Esophagus squamous epithelium (tissue), 5 donors: ENCODE measurements at regions not wholly inside any gene's neighbourhood (a gene's known extent, or its start where the extent isn't known, plus 50 kb on each side); places are given as distances from the start of the nearest gene placed in this dataset.
"Not testable (repeated sequence)": the region's sequence is repeated elsewhere in the genome, so short reads cannot be mapped to it uniquely, and the experiment has no call there.

ENCODE experiments used
- DNase-seq: peaks from one replicate; lab custom pipeline; 2025; lab: John Stamatoyannopoulos, UW
- H3K27ac ChIP-seq, 4 donors: fragments of 200-600 bp; sonication (generic); one replicate each; pipeline ENCODE4 v1.5.1; 2016 to 2019; ENCODE audit warnings: mild to moderate bottlenecking in 1 of 4
- H3K27me3 ChIP-seq, 4 donors: fragments of 200-600 bp; sonication (generic); 1 replicate in 3 of 4; 2 replicates in 1 of 4; pipeline versions ENCODE4 v1.5.1 to v1.6.0; 2017 to 2021; ENCODE audit warnings: antibody characterized with exemption in 1 of 4
- H3K36me3 ChIP-seq, 3 donors: fragments of 200-600 bp; sonication (generic); one replicate each; pipeline ENCODE4 v1.5.1; 2016 to 2019
- H3K4me1 ChIP-seq, 3 donors: fragments of 200-600 bp; sonication (generic); one replicate each; pipeline ENCODE4 v1.5.1; 2017 to 2019
- H3K4me3 ChIP-seq, 4 donors: fragments of 200-600 bp; sonication (generic); 1 replicate in 3 of 4; 2 replicates in 1 of 4; pipeline ENCODE4 v1.5.1; 2016 to 2019; ENCODE audit warnings: mild to moderate bottlenecking in 2 of 4, moderate library complexity in 1 of 4
- H3K9me3 ChIP-seq, 3 donors: fragments of 200-600 bp; sonication (generic); one replicate each; pipeline ENCODE4 v1.5.1; 2016 to 2019
- POLR2A ChIP-seq, 4 donors: fragments of 450-650 bp; IDR thresholded peaks; one replicate each; pipeline ENCODE4 v1.6.1; 2017; ENCODE audit warnings: antibody characterized with exemption in 4 of 4, mild to moderate bottlenecking in 4 of 4, moderate library complexity in 3 of 4
- WGBS, 2 donors: methylation state at CpG; one replicate each; pipeline ENCODE4 v1.1.5; 2018; 5-methylcytosine and 5-hydroxymethylcytosine counted together
- intact Hi-C: fragments of 100-400 bp; cut with DNase I; formaldehyde crosslinking; loops from one replicate; pipeline ENCODE4 v1.15.0; 2022
- TF ChIP-seq, protein P1 (sequence below), 6 experiments: fragments of 450-650 bp in 4 of 6; fragments of 200-600 bp in 2 of 6; sonication (generic) in 2 of 6; IDR thresholded peaks; one replicate each; pipeline ENCODE4 v1.5.1; 2016 to 2019; ENCODE audit warnings: antibody characterized with exemption in 6 of 6, mild to moderate bottlenecking in 4 of 6, moderate library complexity in 4 of 6
- donor health status: DM: yes; HTN: yes; CAD: no.

DNA sequence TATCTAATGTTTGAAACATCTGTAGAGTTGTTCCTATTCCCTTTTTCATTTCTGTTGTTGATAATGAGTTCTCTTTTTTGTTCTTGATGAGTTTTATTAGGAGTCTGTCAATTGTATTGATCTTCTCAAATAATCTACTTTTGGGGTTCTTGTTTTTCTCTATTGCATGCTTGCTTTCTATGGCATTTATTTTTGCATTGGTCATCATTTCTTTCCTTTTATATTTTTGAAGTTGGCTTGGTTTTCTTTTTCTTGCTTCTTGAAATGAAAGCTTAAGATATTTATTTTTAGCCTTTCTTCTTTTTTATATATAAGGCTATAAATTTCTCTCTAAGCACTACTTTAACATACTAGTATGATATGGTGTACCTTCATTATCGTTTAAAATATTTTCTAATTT, 381.8 kb downstream of the NPHP4 start:
- TF ChIP-seq, protein P1, sequence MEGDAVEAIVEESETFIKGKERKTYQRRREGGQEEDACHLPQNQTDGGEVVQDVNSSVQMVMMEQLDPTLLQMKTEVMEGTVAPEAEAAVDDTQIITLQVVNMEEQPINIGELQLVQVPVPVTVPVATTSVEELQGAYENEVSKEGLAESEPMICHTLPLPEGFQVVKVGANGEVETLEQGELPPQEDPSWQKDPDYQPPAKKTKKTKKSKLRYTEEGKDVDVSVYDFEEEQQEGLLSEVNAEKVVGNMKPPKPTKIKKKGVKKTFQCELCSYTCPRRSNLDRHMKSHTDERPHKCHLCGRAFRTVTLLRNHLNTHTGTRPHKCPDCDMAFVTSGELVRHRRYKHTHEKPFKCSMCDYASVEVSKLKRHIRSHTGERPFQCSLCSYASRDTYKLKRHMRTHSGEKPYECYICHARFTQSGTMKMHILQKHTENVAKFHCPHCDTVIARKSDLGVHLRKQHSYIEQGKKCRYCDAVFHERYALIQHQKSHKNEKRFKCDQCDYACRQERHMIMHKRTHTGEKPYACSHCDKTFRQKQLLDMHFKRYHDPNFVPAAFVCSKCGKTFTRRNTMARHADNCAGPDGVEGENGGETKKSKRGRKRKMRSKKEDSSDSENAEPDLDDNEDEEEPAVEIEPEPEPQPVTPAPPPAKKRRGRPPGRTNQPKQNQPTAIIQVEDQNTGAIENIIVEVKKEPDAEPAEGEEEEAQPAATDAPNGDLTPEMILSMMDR (IDR thresholded peaks at IDR 0.05), result no peak
- intact Hi-C loops, result no loop called here
- H3K4me1 ChIP-seq, result peaks cover 0 to 16% (median 8%) of the 10 kb centered on the region in 3 donors
- DNase-seq, result no peak
- H3K27ac ChIP-seq, result no peak overlapping the region
- H3K36me3 ChIP-seq, result no peaks in the 10 kb centered on the region
- H3K4me3 ChIP-seq, result no peak overlapping the region
- peaks cover 0 to 40% (median 0%) of the 10 kb centered on the region in 4 donors for H3K27me3 ChIP-seq
- WGBS, 2 donors, result 75 to 76% methylated on average over 1 of the region's 1 CpG
- peaks cover 0 to 5% (median 0%) of the 10 kb centered on the region in 3 donors for H3K9me3 ChIP-seq

- intact Hi-C loops, result no loop called here
- no peak for TF ChIP-seq POLR2A (IDR thresholded peaks at IDR 0.05)
- TF ChIP-seq, protein P1 (IDR thresholded peaks at IDR 0.05), result no peak
- Histone ChIP-seq H3K27me3 (peaks cover 0 to 25% (median 0%) of the 10 kb centered on the region in 4 donors), H3K36me3 (no peaks in the 10 kb centered on the region), H3K9me3 (no peaks in the 10 kb centered on the region), H3K27ac (no peak overlapping the region), H3K4me1 (peaks cover under 1 to 8% (median 3%) of the 10 kb centered on the region in 3 donors), H3K4me3 (no peak overlapping the region)
- WGBS, 2 donors, result 80 to 81% methylated on average over 3 of the region's 3 CpGs
- no peak for DNase-seq
Observed at GRCh38 chr1:5603353-5604104, 388.7 kb downstream of the NPHP4 start.

DNA sequence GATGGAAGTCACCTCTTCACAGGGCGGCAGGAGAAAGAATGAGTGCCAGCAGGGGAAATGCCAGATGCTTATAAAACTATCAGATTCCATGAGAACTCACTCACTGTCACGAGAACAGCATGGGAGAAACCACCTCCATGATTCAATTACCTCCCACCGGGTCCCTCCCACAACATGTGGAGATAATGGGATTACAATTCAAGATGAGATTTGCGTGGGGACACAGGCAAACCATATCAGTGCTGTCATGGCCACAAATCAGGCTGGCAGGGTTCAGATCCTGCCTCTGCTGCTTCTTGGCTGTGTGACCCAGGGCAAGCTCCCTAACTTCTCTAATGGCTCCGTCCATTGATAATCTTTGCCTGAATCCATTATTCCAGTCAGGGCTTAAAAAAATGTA, 389.5 kb downstream of the NPHP4 start:
- intact Hi-C loops, H3K27ac ChIP-seq, H3K9me3 ChIP-seq, H3K4me3 ChIP-seq, DNase-seq, H3K36me3 ChIP-seq: not testable (repeated sequence)
- peaks cover 4 to 16% (median 11%) of the 10 kb centered on the region in 3 donors for H3K4me1 ChIP-seq
- peaks cover 0 to 25% (median 0%) of the 10 kb centered on the region in 4 donors for H3K27me3 ChIP-seq
- 64 to 65% methylated on average over 4 to 5 of the region's 5 CpGs for WGBS, 2 donors

DNA sequence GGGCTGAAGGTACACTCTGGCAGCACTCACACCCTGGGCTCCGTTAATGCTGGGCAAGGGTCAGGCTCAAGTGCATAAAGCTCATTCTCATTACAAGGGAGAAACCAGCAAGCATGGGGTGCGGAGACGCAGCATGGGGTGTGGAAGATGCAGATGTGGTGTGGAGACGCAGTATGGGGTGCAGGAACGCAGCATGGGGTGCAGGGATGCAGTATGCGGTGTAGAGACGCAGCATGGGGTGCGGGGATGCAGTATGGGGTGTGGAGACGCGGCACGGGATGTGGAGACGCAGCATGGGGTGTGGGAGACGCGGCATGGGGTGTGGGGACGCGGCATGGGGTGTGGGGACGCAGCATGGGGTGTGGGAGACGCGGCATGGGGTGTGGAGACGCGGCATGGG, 390.7 kb downstream of the NPHP4 start:
- TF ChIP-seq, protein P1 (IDR thresholded peaks at IDR 0.05), result no peak
- TF ChIP-seq POLR2A (IDR thresholded peaks at IDR 0.05), result no peak
- Histone ChIP-seq H3K27ac (no peak overlapping the region), H3K4me3 (no peak overlapping the region), H3K9me3 (no peaks in the 10 kb centered on the region), H3K27me3 (peaks cover 0 to 25% (median 0%) of the 10 kb centered on the region in 4 donors), H3K4me1 (peaks cover 8 to 27% (median 16%) of the 10 kb centered on the region in 3 donors), H3K36me3 (no peaks in the 10 kb centered on the region)
- WGBS, 2 donors, result 82 to 85% methylated on average over 21 of the region's 21 CpGs
- intact Hi-C loops, result no loop called here
- no peak for DNase-seq

DNA sequence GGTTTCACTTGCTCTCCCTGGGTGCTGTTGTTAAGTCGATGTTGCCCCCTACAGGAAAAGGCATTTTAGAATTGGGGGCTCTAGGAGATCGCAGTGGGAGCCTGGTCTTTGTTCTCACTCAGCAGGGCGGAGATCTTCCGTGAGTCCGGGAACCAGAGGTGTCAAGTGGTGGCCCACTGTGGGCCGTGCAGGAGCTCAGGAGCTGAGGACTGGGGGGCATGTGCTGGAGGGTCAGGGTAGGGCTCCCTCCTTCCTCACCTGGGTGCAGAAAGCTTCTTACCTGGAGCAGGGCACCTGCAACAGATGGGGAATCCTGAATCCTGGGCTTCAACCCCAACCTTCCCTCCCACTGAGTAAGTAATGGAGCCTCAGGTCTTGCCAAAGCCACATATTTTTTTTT, 392.7 kb downstream of the NPHP4 start:
- WGBS, 2 donors, result 80 to 86% methylated on average over 1 to 3 of the region's 6 CpGs
- H3K4me3 ChIP-seq, result no peak overlapping the region
- H3K4me1 ChIP-seq, result peaks cover 8 to 27% (median 16%) of the 10 kb centered on the region in 3 donors
- TF ChIP-seq, protein P1 (IDR thresholded peaks at IDR 0.05), result no peak
- no peak for TF ChIP-seq POLR2A (IDR thresholded peaks at IDR 0.05)
- intact Hi-C loops, result no loop called here
- H3K9me3 ChIP-seq, result no peaks in the 10 kb centered on the region
- H3K27me3 ChIP-seq, result peaks cover 0 to 19% (median 0%) of the 10 kb centered on the region in 4 donors
- no peaks in the 10 kb centered on the region for H3K36me3 ChIP-seq
- DNase-seq, result no peak
- no peak overlapping the region for H3K27ac ChIP-seq
